ENCODE measurements at regions not wholly inside any gene's neighbourhood (a gene's known extent, or its start where the extent isn't known, plus 50 kb on each side); places are given as distances from the start of the nearest gene placed in this dataset.

- ATAC-seq (no peak), FAIRE-seq (no peak), DNase-seq (ENCODE audit: low read depth, low spot score) (no peak)
- Histone ChIP-seq H3K27ac (ENCODE audit: control insufficient read depth, insufficient read depth) (peak overlapping the region; percentile 57), H2AFZ (ENCODE audit: control insufficient read depth, low read depth, low read length) (peak overlapping the region; percentile 28; the same call in 1 of the 2 replicates), H3K4me1 (ENCODE audit: control insufficient read depth, insufficient read depth, low read length) (peaks cover 44% of the 10 kb centered on the region), H3K4me3 (peak overlapping the region; percentile 58), H3K9ac (ENCODE audit: control insufficient read depth, insufficient read depth, low read length) (peak overlapping the region; percentile 15; the same call in 1 of the 2 replicates), H4K20me1 (ENCODE audit: control insufficient read depth, insufficient read depth) (no peaks in the 10 kb centered on the region), H3K9me3 (replicated peaks; ENCODE audit: control insufficient read depth, insufficient read depth, low read length) (no peaks in the 10 kb centered on the region), H3K36me3 (ENCODE audit: control insufficient read depth in 2 of 2, insufficient read depth in 2 of 2, low read length in 1 of 2) (no peaks in the 10 kb centered on the region), H3K27me3 (replicated peaks in 1 of 2; ENCODE audit: control insufficient read depth in 2 of 2, insufficient read depth in 2 of 2, low read length in 1 of 2) (no peaks in the 10 kb centered on the region), H3K79me2 (ENCODE audit: control insufficient read depth, insufficient read depth, low read length) (peaks cover 31% of the 10 kb centered on the region), H3K4me2 (ENCODE audit: control insufficient read depth, insufficient read depth) (peak overlapping the region; percentile 65)
- WGBS (ENCODE audit: insufficient coverage, insufficient replicate concordance, low lambda C conversion rate, missing lambda C conversion rate) = 100% methylated on average over 3 of the region's 3 CpGs
- TF ChIP-seq ZSCAN29 (IDR thresholded peaks at IDR 0.05) = no peak
- no peak for TF ChIP-seq PAX8 (IDR thresholded peaks at IDR 0.05)
- no peak for TF ChIP-seq CHD1 (IDR thresholded peaks at IDR 0.05; ENCODE audit: low read depth, low read length)
- TF ChIP-seq ZNF592 (IDR thresholded peaks at IDR 0.05) = no peak
- no peak for TF ChIP-seq MYB (IDR thresholded peaks at IDR 0.05; ENCODE audit: borderline replicate concordance, low read depth, low read length)
- TF ChIP-seq MEF2B (IDR thresholded peaks at IDR 0.05; ENCODE audit: partially characterized antibody, poor library complexity, severe bottlenecking) = no peak
- TF ChIP-seq ZNF207 (IDR thresholded peaks at IDR 0.05; ENCODE audit: borderline replicate concordance) = no peak
- TF ChIP-seq ZBED1 (IDR thresholded peaks at IDR 0.05; ENCODE audit: borderline replicate concordance) = no peak
- TF ChIP-seq RAD21 (IDR thresholded peaks at IDR 0.05; ENCODE audit: insufficient read depth, low read depth, low read length) = no peak
- no peak for TF ChIP-seq YY1 (IDR thresholded peaks at IDR 0.05; ENCODE audit: low read depth, low read length)
- no peak for TF ChIP-seq PBX3 (IDR thresholded peaks at IDR 0.05; ENCODE audit: insufficient replicate concordance, low read depth, low read length)
- SMC1A ChIA-PET (ENCODE audit: uncharacterized antibody, unreplicated experiment) = interaction anchor here (0.7 to 1.5 kb wide), 12 partner anchors 10 to 142 kb away, joined by 3 to 10 read pairs (median 3); no protein-coding TSS in a partner anchor
- in situ Hi-C loops (cut with MboI) = no loop called here
- CTCF ChIA-PET = interaction anchor here (0.8 to 5.8 kb wide), 8 partner anchors 11 to 221 kb away, joined by 3 to 30 read pairs (median 5); no protein-coding TSS in a partner anchor
- intact Hi-C loops (cut with micrococcal nuclease; ENCODE audit: unreplicated experiment) = loop anchor here (5.0 kb wide), 1 partner anchor 71 kb away; no protein-coding TSS in a partner anchor
- POLR2A ChIA-PET = interaction anchor here (1.2 to 2.0 kb wide), 2 partner anchors 9 to 190 kb away, joined by 6 to 10 read pairs; no protein-coding TSS in a partner anchor
- no TSS peak for BruUV-seq (replicated peaks)
- RAD21 ChIA-PET (ENCODE audit: unreplicated experiment) = interaction anchor here (0.8 to 2.5 kb wide), 5 partner anchors 20 to 191 kb away, joined by 3 to 8 read pairs (median 5); no protein-coding TSS in a partner anchor
Measured at GRCh38 chr6:118706702-118707101, 55.3 kb upstream of the CEP85L start.

Data from GM12878 (cell line).